Endodermal cell (in vitro differentiated cells): ENCODE measurements at regions not wholly inside any gene's neighbourhood (a gene's known extent, or its start where the extent isn't known, plus 50 kb on each side); places are given as distances from the start of the nearest gene placed in this dataset.

Source experiments
- DNase-seq: peaks from one replicate; pipeline ENCODE4 v3.0.0-alpha.2; 2017
- H3K27ac ChIP-seq: 2 replicates; pipeline ENCODE4 v1.5.1; 2013; ENCODE audit warnings: mild to moderate bottlenecking, low read depth, low read length, moderate library complexity
- H3K27me3 ChIP-seq: 2 replicates; pipeline ENCODE4 v1.6.1; 2013; ENCODE audit warnings: mild to moderate bottlenecking, low read length, moderate library complexity; ENCODE audit not compliant: insufficient read depth, control insufficient read depth, poor library complexity, severe bottlenecking
- H3K36me3 ChIP-seq: 2 replicates; pipeline ENCODE4 v1.7.0; 2013; ENCODE audit warnings: mild to moderate bottlenecking, low read length, moderate library complexity; ENCODE audit not compliant: control insufficient read depth, insufficient read depth
- H3K4me1 ChIP-seq: one replicate; pipeline ENCODE4 v1.7.0; 2013; ENCODE audit warnings: low read length; ENCODE audit not compliant: control insufficient read depth, insufficient read depth
- H3K4me3 ChIP-seq: 2 replicates; pipeline ENCODE4 v1.5.1; 2013; ENCODE audit warnings: mild to moderate bottlenecking, low read length, moderate library complexity
- H3K9ac ChIP-seq: 2 replicates; pipeline ENCODE4 v1.6.1; 2013; ENCODE audit warnings: mild to moderate bottlenecking, low read length, moderate library complexity; ENCODE audit not compliant: poor library complexity, severe bottlenecking; ENCODE audit errors: extremely low read depth
- H3K9me3 ChIP-seq: 2 replicates; pipeline ENCODE4 v1.6.1; 2013; ENCODE audit warnings: mild to moderate bottlenecking, low read length, moderate library complexity; ENCODE audit not compliant: control insufficient read depth
- H3K27ac Mint-ChIP-seq: 2 replicates; pipeline ENCODE4 v1.8.0; 2020; ENCODE audit warnings: mixed read lengths
- H3K27me3 Mint-ChIP-seq: 2 replicates; pipeline ENCODE4 v1.8.0; 2021; ENCODE audit warnings: mild to moderate bottlenecking, mixed read lengths; ENCODE audit not compliant: insufficient read depth
- H3K36me3 Mint-ChIP-seq: 2 replicates; pipeline ENCODE4 v1.8.0; 2020; ENCODE audit warnings: low read depth, mixed read lengths
- H3K4me1 Mint-ChIP-seq: 2 replicates; pipeline ENCODE4 v1.8.0; 2020; ENCODE audit warnings: mixed read lengths
- H3K4me3 Mint-ChIP-seq: 2 replicates; pipeline ENCODE4 v1.8.0; 2020; ENCODE audit warnings: mild to moderate bottlenecking, moderate library complexity, mixed read lengths
- H3K9me3 Mint-ChIP-seq: 2 replicates; pipeline ENCODE4 v1.8.0; 2020; ENCODE audit warnings: mild to moderate bottlenecking, mixed read lengths
- CTCF ChIP-seq: fragments of 200-600 bp; sonication (generic); conservative IDR thresholded peaks from 2 replicates; pipeline ENCODE4 v1.5.0; 2021; ENCODE audit warnings: antibody characterized with exemption, mild to moderate bottlenecking
- WGBS, 2 experiments: methylation state at CpG; one replicate each; pipeline versions ENCODE4 v1.1.5 to v1.1.7; 2013; ENCODE audit warnings: missing lambda C conversion rate in 2 of 2, mixed read lengths in 1 of 2; ENCODE audit not compliant: insufficient coverage in 1 of 2, insufficient read length in 1 of 2; 5-methylcytosine and 5-hydroxymethylcytosine counted together

- Mint-ChIP-seq H3K9me3 (no peaks in the 10 kb centered on the region), H3K27ac (no peak overlapping the region), H3K36me3 (no peaks in the 10 kb centered on the region), H3K27me3 (no peaks in the 10 kb centered on the region), H3K4me3 (no peak overlapping the region), H3K4me1 (no peaks in the 10 kb centered on the region)
- DNase-seq: no peak
- TF ChIP-seq CTCF: no peak
- Histone ChIP-seq H3K4me3 (no peak overlapping the region), H3K9me3 (no peaks in the 10 kb centered on the region), H3K9ac (no peak overlapping the region), H3K27ac (no peak overlapping the region), H3K4me1 (no peaks in the 10 kb centered on the region), H3K27me3 (no peaks in the 10 kb centered on the region), H3K36me3 (no peaks in the 10 kb centered on the region)
- WGBS, 2 experiments: 62% methylated on average over 3 of the region's 3 CpGs; no CpG with 5 or more reads in 1 of the 2 experiments
Measured at GRCh38 chr1:191142748-191143147, 665.1 kb upstream of the BRINP3 start.

- 91 to 100% methylated on average over 1 to 3 of the region's 3 CpGs for WGBS, 2 experiments
Measured at GRCh38 chr1:191145834-191146233, 668.2 kb upstream of the BRINP3 start.

GRCh38 chr1:191151321-191151807 lies 673.7 kb upstream of the BRINP3 start:
- DNase-seq: no peak
- Mint-ChIP-seq H3K9me3 (peaks cover 3% of the 10 kb centered on the region), H3K27me3 (no peaks in the 10 kb centered on the region), H3K27ac (no peak overlapping the region), H3K36me3 (no peaks in the 10 kb centered on the region), H3K4me1 (no peaks in the 10 kb centered on the region), H3K4me3 (no peak overlapping the region)
- no peak for TF ChIP-seq CTCF
- Histone ChIP-seq H3K27ac (no peak overlapping the region), H3K9ac (no peak overlapping the region), H3K27me3 (no peaks in the 10 kb centered on the region), H3K4me3 (no peak overlapping the region), H3K9me3 (no peaks in the 10 kb centered on the region), H3K36me3 (no peaks in the 10 kb centered on the region), H3K4me1 (no peaks in the 10 kb centered on the region)
- 93 to 94% methylated on average over 8 to 39 of the region's 39 CpGs for WGBS, 2 experiments

More at GRCh38 chr1:191145834-191146233, 668.2 kb upstream of the BRINP3 start:
- Histone ChIP-seq H3K9me3 (no peaks in the 10 kb centered on the region), H3K4me3 (no peak overlapping the region), H3K36me3 (no peaks in the 10 kb centered on the region), H3K27ac (no peak overlapping the region), H3K9ac (no peak overlapping the region), H3K27me3 (no peaks in the 10 kb centered on the region), H3K4me1 (no peaks in the 10 kb centered on the region)
- no peak for TF ChIP-seq CTCF
- no peak for DNase-seq
- Mint-ChIP-seq H3K9me3 (no peaks in the 10 kb centered on the region), H3K27me3 (no peaks in the 10 kb centered on the region), H3K36me3 (no peaks in the 10 kb centered on the region), H3K4me1 (no peaks in the 10 kb centered on the region), H3K27ac (no peak overlapping the region), H3K4me3 (no peak overlapping the region)
